ENCODE measurements at regions not wholly inside any gene's neighbourhood (a gene's known extent, or its start where the extent isn't known, plus 50 kb on each side); places are given as distances from the start of the nearest gene placed in this dataset.

GRCh38 chr21:22889445-22889844 lies 1891.2 kb downstream of the NCAM2 start:
- CTCF ChIA-PET = no interaction called here
- ATAC-seq (ENCODE audit: poor library complexity) = no peak
- Mint-ChIP-seq H3K27me3 (no peaks in the 10 kb centered on the region), H3K36me3 (ENCODE audit: low read depth) (no peaks in the 10 kb centered on the region), H3K4me3 (no peak overlapping the region), H3K9me3 (peaks cover 4% of the 10 kb centered on the region), H3K4me1 (ENCODE audit: low read depth) (no peaks in the 10 kb centered on the region), H3K27ac (no peak overlapping the region)
- H3K4me1 ChIP-seq (ENCODE audit: insufficient read depth, low read length) = no peaks in the 10 kb centered on the region
- H3K27ac ChIP-seq (ENCODE audit: low read depth in 1 of 2, low read length in 2 of 2) = no peak overlapping the region
- POLR2A ChIA-PET = no interaction called here
- H3K9me3 ChIP-seq (ENCODE audit: control insufficient read depth in 1 of 2, insufficient read depth in 1 of 2, low read length in 2 of 2) = peaks cover 0 to 5% of the 10 kb centered on the region in 2 experiments
- no peak overlapping the region for H3K4me3 ChIP-seq (ENCODE audit: low read length)
- H3K27me3 ChIP-seq (ENCODE audit: control insufficient read depth in 1 of 2, insufficient read depth in 2 of 2, low read length in 2 of 2) = no peaks in the 10 kb centered on the region
- intact Hi-C loops (cut with DNase I, micrococcal nuclease) = no loop called here
- DNase-seq = no peak
- TF ChIP-seq CTCF (IDR thresholded peaks at IDR 0.05) = no peak
- no peaks in the 10 kb centered on the region for H3K36me3 ChIP-seq (ENCODE audit: insufficient read depth, low read length)

GRCh38 chr21:22890656-22891055 lies 1892.4 kb downstream of the NCAM2 start:
- intact Hi-C loops (cut with DNase I, micrococcal nuclease) = no loop called here
- no peak overlapping the region for H3K4me3 Mint-ChIP-seq
- H3K27me3 ChIP-seq (ENCODE audit: control insufficient read depth in 1 of 2, insufficient read depth in 2 of 2, low read length in 2 of 2) = no peaks in the 10 kb centered on the region
- H3K4me1 ChIP-seq (ENCODE audit: insufficient read depth, low read length) = no peaks in the 10 kb centered on the region
- ATAC-seq (ENCODE audit: poor library complexity) (no peak), DNase-seq (no peak)
- H3K27me3 Mint-ChIP-seq = no peaks in the 10 kb centered on the region
- ChIA-PET CTCF (no interaction called here), POLR2A (no interaction called here)
- no peak overlapping the region for H3K4me3 ChIP-seq (ENCODE audit: low read length)
- TF ChIP-seq CTCF (IDR thresholded peaks at IDR 0.05) = no peak
- peaks cover 4% of the 10 kb centered on the region for H3K9me3 Mint-ChIP-seq
- H3K36me3 Mint-ChIP-seq (ENCODE audit: low read depth) = no peaks in the 10 kb centered on the region
- no peak overlapping the region for H3K27ac ChIP-seq (ENCODE audit: low read depth in 1 of 2, low read length in 2 of 2)
- no peaks in the 10 kb centered on the region for H3K36me3 ChIP-seq (ENCODE audit: insufficient read depth, low read length)
- no peaks in the 10 kb centered on the region for H3K4me1 Mint-ChIP-seq (ENCODE audit: low read depth)
- no peak overlapping the region for H3K27ac Mint-ChIP-seq
- peaks cover 0 to 5% of the 10 kb centered on the region in 2 experiments for H3K9me3 ChIP-seq (ENCODE audit: control insufficient read depth in 1 of 2, insufficient read depth in 1 of 2, low read length in 2 of 2)

DNA sequence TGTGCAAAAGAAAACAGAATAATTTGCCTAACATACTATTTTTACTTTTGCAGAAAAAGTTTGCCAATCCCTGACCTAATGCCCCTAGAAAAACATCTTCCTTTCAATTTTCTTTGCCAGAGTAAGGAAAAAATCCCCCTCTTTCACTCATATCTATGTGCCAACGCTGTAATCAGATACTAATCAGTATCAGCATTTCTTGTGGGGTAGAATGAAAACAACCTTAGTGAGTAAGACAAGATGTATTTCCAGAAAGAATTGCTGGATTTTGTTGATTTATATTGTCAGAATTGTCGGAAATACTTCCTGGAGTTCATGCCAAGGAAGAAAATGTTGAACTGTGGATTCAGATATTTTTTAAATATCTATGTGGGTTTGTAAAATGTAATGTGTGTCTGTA lies 1893.8 kb downstream of the NCAM2 start:
- Histone ChIP-seq H3K4me3 (ENCODE audit: low read length) (no peak overlapping the region), H3K27me3 (ENCODE audit: control insufficient read depth in 1 of 2, insufficient read depth in 2 of 2, low read length in 2 of 2) (no peaks in the 10 kb centered on the region), H3K9me3 (ENCODE audit: control insufficient read depth in 1 of 2, insufficient read depth in 1 of 2, low read length in 2 of 2) (peaks cover 0 to 5% of the 10 kb centered on the region in 2 experiments), H3K36me3 (ENCODE audit: insufficient read depth, low read length) (no peaks in the 10 kb centered on the region), H3K27ac (ENCODE audit: low read depth in 1 of 2, low read length in 2 of 2) (no peak overlapping the region), H3K4me1 (ENCODE audit: insufficient read depth, low read length) (no peaks in the 10 kb centered on the region)
- ChIA-PET POLR2A (no interaction called here), CTCF (no interaction called here)
- peaks cover 4% of the 10 kb centered on the region for H3K9me3 Mint-ChIP-seq
- DNase-seq = no peak
- H3K27ac Mint-ChIP-seq = no peak overlapping the region
- no peak overlapping the region for H3K4me3 Mint-ChIP-seq
- no peak for TF ChIP-seq CTCF (IDR thresholded peaks at IDR 0.05)
- no peaks in the 10 kb centered on the region for H3K36me3 Mint-ChIP-seq (ENCODE audit: low read depth)
- ATAC-seq (ENCODE audit: poor library complexity) = no peak
- intact Hi-C loops (cut with DNase I, micrococcal nuclease) = no loop called here
- no peaks in the 10 kb centered on the region for H3K27me3 Mint-ChIP-seq
- no peaks in the 10 kb centered on the region for H3K4me1 Mint-ChIP-seq (ENCODE audit: low read depth)

Measured in CD4-positive, alpha-beta T cell (primary cell).